Testis (tissue), 2 donors: ENCODE measurements at regions not wholly inside any gene's neighbourhood (a gene's known extent, or its start where the extent isn't known, plus 50 kb on each side); places are given as distances from the start of the nearest gene placed in this dataset.

Source experiments
- POLR2A ChIP-seq: fragments of 450-650 bp; IDR thresholded peaks from one replicate; pipeline ENCODE4 v1.6.1; 2017; ENCODE audit warnings: antibody characterized with exemption, mild to moderate bottlenecking, moderate library complexity
- TF ChIP-seq, protein P1 (sequence below), 3 experiments: fragments of 450-650 bp in 2 of 3; fragments of 200-600 bp in 1 of 3; sonication (generic) in 1 of 3; IDR thresholded peaks; one replicate each; pipeline ENCODE4 v1.5.1; 2016 to 2019; ENCODE audit warnings: antibody characterized with exemption in 3 of 3, mild to moderate bottlenecking in 2 of 3, moderate library complexity in 1 of 3

DNA sequence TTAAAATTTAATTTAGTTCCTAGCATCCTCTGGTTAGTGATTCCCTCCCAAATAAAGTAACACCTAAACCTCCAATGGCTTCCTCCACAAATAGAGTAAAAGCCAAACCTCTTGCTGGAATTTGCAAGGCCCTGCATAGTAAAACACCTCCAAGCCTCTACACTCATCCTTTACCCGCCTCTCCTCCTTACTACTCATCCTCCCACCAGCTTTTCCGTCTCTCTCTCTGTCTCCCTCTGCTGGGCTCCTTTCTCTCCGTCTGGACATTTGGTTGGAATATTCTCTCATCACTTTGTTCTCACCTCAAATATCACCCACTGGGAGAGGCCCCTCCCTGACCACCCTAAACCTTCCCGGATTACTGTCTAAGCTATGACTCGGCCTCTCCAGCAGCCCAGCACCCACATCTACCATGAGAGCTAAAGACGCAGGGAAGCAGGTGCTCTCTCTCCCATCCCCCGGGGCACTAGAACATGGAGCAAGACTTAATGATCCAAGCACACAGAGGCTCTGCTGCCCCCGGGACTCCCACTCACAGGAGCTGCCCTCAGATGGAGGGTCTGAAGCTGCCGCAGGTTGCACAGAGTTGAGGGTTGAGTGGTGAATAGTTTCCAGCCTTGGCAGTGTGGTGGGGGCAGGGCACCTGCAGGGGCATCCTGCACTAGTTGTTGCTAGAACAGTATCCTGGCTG, 167.2 kb downstream of the FBXO15 start:
- TF ChIP-seq, protein P1, sequence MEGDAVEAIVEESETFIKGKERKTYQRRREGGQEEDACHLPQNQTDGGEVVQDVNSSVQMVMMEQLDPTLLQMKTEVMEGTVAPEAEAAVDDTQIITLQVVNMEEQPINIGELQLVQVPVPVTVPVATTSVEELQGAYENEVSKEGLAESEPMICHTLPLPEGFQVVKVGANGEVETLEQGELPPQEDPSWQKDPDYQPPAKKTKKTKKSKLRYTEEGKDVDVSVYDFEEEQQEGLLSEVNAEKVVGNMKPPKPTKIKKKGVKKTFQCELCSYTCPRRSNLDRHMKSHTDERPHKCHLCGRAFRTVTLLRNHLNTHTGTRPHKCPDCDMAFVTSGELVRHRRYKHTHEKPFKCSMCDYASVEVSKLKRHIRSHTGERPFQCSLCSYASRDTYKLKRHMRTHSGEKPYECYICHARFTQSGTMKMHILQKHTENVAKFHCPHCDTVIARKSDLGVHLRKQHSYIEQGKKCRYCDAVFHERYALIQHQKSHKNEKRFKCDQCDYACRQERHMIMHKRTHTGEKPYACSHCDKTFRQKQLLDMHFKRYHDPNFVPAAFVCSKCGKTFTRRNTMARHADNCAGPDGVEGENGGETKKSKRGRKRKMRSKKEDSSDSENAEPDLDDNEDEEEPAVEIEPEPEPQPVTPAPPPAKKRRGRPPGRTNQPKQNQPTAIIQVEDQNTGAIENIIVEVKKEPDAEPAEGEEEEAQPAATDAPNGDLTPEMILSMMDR (IDR thresholded peaks at IDR 0.05): peak in 2 of 3 experiments; percentile 2 to 11
- TF ChIP-seq POLR2A: no peak
